Heart right ventricle (tissue), 16 donors: ENCODE measurements at regions not wholly inside any gene's neighbourhood (a gene's known extent, or its start where the extent isn't known, plus 50 kb on each side); places are given as distances from the start of the nearest gene placed in this dataset.

Experiments used
- ATAC-seq, 8 donors: fragments of 200-7000 bp; cut with Tn5 transposase; one replicate each; pipeline ENCODE4 v1.9.1; 2020; ENCODE audit warnings: mild to moderate bottlenecking in 8 of 8, moderate library complexity in 8 of 8, moderate number of reproducible peaks in 1 of 8
- DNase-seq, 2 donors: peaks; one replicate each; pipeline ENCODE4 v3.0.0-alpha.2; 2020
- H3K27ac ChIP-seq, 10 donors: fragments of 200-600 bp; sonication (generic) in 2 of 10; one replicate each; pipeline versions ENCODE4 v1.5.0 to v1.8.0; 2020 to 2022; ENCODE audit warnings: mild to moderate bottlenecking in 3 of 10
- H3K27me3 ChIP-seq, 7 donors: fragments of 200-600 bp; one replicate each; pipeline ENCODE4 v1.8.0; 2021 to 2022; ENCODE audit warnings: mild to moderate bottlenecking in 2 of 7
- H3K36me3 ChIP-seq, 9 donors: fragments of 200-600 bp; sonication (generic) in 1 of 9; one replicate each; pipeline versions ENCODE4 v1.5.0 to v1.8.0; 2020 to 2022; ENCODE audit warnings: mild to moderate bottlenecking in 2 of 9
- H3K4me1 ChIP-seq, 9 donors: fragments of 200-600 bp; sonication (generic) in 1 of 9; one replicate each; pipeline versions ENCODE4 v1.5.0 to v1.8.0; 2020 to 2022; ENCODE audit warnings: mild to moderate bottlenecking in 4 of 9
- H3K4me3 ChIP-seq, 10 donors: fragments of 200-600 bp; sonication (generic) in 2 of 10; one replicate each; pipeline versions ENCODE4 v1.5.0 to v1.8.0; 2020 to 2022; ENCODE audit warnings: mild to moderate bottlenecking in 7 of 10, moderate library complexity in 2 of 10
- H3K9me3 ChIP-seq, 11 donors: fragments of 200-600 bp in 10 of 11; sonication (generic) in 2 of 11; one replicate each; pipeline versions ENCODE4 v1.5.0 to v1.8.0; 2013 to 2022; ENCODE audit warnings: mild to moderate bottlenecking in 2 of 11, control low read depth in 1 of 11, moderate library complexity in 1 of 11
- CTCF ChIP-seq, 9 donors: fragments of 200-600 bp; sonication (generic) in 2 of 9; IDR thresholded peaks; one replicate each; pipeline versions ENCODE4 v1.5.0 to v1.8.0; 2021 to 2022; ENCODE audit warnings: antibody characterized with exemption in 9 of 9, mild to moderate bottlenecking in 5 of 9, moderate library complexity in 1 of 9
- WGBS, 2 donors: extraction: QIAGEN DNeasy Blood & Tissue Kit; methylation state at CpG; one replicate each; pipeline ENCODE4 v1.1.7; 2013; ENCODE audit warnings: inconsistent platforms in 1 of 2; 5-methylcytosine and 5-hydroxymethylcytosine counted together
- intact Hi-C, 10 donors: fragments of 100-400 bp; cut with DNase I; formaldehyde crosslinking; loops; one replicate each; pipeline versions ENCODE4 v1.11.1 to v1.14.2; 2022
- donor health status: Arrhythmogenic right ventricular cardiomyopathy.
- donor health status: ischemic (EF 13 %, LVEDD 7.1; RV severe dilation, severe dysfunction).
- donor health status: healthy with polysubstance abuse.
- donor health status: DM: no; HTN: yes; CAD: no.
- donor health status: DM: no; HTN: no; CAD: no.
- donor health status: ischemic (EF 25% LVEDD 6.9; RV normal size, moderate dysfunction).
- donor health status: ischemic (EF 25% LVEDD 5.7; RV mildly dilated, moderate dysfunction).
- donor health status: healthy.
- donor health status: DM: yes; HTN: yes; CAD: no.
- donor health status: Ischemic cardiomyopathy.
- donor health status: ischemic (EF 35%, LVEDD 5.7; RV mildly dilated, moderate dysfunction).
- donor health status: nonischemic (EF 11% LVEDD 7.7; RV severe dilation, severe dysfunction).
- donor health status: DM: yes; HTN: yes; CAD: no.
- donor health status: PGD.
- donor health status: ischemic (EF 29% LVEDD 5.4; RV normal size, mild dysfunction).
- donor health status: nonischemic (EF 23%, LVEDD 6.1; RV moderate dilation, normal function).

GRCh38 chr1:19006837-19007271, 50.4 kb upstream of the IFFO2 start:
- H3K9me3 ChIP-seq, result peaks cover 0 to 1% (median 0%) of the 10 kb centered on the region in 11 donors

More at GRCh38 chr1:19006837-19007271, 50.4 kb upstream of the IFFO2 start:
- no peak for TF ChIP-seq CTCF (IDR thresholded peaks at IDR 0.05)
- Histone ChIP-seq H3K4me3 (no peak overlapping the region), H3K36me3 (no peaks in the 10 kb centered on the region), H3K4me1 (peaks cover 0 to 19% (median 0%) of the 10 kb centered on the region in 9 donors), H3K27ac (no peak overlapping the region), H3K27me3 (peaks cover 0 to 39% (median 16%) of the 10 kb centered on the region in 7 donors)
- intact Hi-C loops, result no loop called here
- 82 to 93% methylated on average over 2 of the region's 2 CpGs for whole genome bisulfite sequencing, 2 donors
- ATAC-seq, result no peak
- DNase-seq, result no peak
